Activated effector memory CD4-positive, alpha-beta T cell treated with Interleukin-2 at 50 U/mL for 16 hours (primary cell): ENCODE measurements at regions not wholly inside any gene's neighbourhood (a gene's known extent, or its start where the extent isn't known, plus 50 kb on each side); places are given as distances from the start of the nearest gene placed in this dataset.
A peak's percentile ranks its signal among the peaks of the same experiment; 100 is the strongest.

Experiments used
- DNase-seq: peaks from one replicate; pipeline ENCODE4 v3.0.0-alpha.2; 2020

- no peak for DNase-seq
Observed at GRCh38 chr2:38509947-38510326, 92.8 kb downstream of the HNRNPLL start.

DNA sequence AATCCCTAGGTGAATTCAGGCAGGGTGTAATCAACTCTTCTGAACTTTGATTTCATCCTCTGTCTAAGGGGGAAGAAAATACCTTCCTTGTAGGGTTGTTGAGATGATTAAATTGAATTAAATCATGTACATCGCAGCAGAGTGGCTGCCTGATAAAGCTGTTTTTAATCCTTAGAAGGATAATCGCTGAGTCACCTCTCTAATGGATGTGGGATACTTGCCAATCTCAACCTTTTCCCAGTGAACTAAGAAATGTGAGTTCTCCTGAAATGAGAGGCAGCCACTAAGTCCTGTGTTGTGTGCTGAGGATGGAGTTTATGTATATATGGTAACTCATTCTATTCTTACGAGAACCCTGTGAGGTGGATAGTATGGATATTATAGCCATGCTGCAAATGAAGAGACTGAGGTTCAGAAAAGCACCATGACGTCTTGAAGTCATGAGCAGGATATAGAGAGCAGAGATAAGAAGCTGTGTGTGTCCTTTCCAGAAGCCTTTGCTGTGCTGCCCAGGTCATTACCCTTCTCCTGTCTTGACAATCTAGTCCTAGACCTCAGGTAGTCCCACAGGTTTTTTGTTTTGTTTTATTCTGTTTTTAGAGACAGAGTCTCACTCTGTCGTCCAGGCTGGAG is 93.3 kb downstream of the HNRNPLL start:
- no peak for DNase-seq

- peak; percentile 59 for DNase-seq
Observed at GRCh38 chr2:38508311-38509039, 94.3 kb downstream of the HNRNPLL start.

DNA sequence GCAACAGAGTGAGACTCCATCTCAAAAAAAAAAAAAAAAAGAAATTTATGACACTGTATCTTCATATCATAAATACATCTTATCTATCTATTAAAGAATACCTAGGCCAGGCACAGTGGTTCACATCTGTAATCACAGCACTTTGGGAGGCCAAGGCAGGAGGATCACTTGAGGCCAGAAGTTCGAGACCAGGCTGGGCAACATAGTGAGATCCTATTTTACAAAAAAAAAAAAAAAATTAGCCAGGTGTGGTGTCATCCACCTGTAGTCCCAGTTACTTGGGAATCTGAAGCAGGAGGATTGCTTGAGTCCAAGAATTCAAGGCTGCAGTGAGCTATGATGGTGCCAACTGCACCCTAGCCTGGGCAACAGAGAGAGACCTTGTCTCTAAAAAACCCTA is 95.0 kb downstream of the HNRNPLL start:
- no peak for DNase-seq

DNA sequence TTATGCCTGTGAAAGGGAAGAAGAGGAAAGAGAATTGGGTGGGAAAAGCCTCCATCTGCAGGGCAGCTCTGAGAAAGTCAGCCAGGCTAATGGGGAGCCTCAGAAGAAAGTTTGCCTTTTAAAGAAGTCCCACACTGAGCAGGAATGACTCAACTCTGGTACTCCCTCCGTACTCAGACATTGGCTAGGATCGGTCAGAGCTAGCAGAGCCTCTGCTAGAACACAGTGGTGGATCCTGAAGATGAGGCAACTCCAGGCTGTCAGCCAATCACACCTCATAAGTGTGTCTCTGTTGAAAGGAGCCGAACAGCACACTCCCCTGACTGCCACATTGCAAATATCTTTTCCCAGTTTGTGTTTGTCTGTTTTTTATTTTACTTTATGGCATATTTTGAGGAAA is 96.9 kb downstream of the HNRNPLL start:
- DNase-seq, result no peak

DNA sequence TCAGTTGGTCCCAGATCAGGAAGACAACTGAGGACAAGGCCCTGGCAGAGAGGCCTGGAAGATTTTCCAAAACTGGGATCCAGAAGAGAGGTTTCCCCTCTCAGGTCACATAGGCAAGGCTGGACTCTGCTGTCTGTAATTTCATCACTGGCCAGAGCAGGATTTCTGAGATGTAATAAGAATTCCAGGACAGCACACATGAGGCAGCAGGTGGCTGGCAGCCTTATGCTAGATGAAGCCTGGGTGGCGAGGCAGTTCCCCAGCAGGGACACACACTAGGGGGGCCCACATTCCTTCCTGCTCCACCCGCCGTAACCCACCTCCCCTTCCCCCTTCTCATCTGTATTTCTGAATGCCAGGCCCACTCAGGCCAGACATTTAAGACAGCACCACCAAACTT is 98.6 kb downstream of the HNRNPLL start:
- no peak for DNase-seq

DNA sequence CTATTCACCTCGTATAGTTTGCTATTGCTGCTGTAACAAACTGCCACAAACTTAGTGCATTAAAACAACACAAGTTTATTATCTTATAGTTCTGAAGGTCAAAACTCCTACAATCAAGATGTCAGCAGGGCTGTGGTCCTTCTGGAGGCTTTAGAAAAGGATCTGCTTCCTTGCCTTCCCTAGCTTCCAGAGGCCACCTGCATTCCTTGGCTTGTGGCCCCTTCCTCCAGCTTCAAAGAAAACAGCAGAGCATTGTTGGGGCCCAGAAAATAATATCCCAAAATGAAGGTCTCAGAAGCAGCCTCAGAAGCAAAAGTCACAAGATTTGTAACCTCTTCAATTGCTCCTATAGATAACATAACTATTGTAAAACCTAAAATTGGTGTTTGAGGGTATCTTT is 100.6 kb downstream of the HNRNPLL start:
- no peak for DNase-seq

- no peak for DNase-seq
Observed at GRCh38 chr2:38500283-38500634, 102.5 kb downstream of the HNRNPLL start.

DNA sequence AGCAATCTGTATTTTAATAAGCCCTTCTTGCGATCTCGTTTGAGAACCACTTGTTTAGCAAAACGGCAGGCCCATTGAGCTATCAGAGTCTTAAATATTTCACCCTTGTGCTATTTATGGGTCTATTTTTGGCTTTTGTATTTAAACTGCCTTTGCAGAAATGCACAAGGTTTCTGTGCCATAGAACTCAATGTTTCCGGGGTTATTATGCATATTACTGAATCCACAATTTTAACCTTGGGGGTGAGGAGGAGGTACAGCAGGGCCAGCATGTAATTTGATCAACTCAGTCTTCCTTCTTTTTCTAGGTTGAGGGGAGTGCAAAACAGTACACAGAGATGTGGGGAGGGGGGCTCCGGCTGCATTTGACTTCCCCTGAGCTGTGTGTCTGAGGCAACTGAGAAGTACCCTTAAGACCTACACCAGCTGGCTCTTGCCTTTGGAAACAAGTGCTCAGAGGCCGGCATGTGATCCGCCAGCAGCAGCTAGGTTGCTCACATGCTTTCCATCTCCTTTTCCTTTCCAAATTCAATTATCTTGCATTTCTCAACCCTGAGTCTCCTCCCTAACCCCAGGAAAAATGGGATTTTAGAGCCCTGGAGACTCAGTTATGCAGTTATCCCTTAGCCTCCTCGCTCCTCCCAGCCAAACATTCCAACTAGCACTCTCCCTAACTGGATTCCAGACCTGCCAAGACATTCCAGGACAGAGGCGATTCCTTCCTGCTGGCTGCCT is 103.0 kb downstream of the HNRNPLL start:
- DNase-seq, result no peak

- DNase-seq, result no peak
Observed at GRCh38 chr2:38498045-38498481, 104.7 kb downstream of the HNRNPLL start.

- no peak for DNase-seq
Observed at GRCh38 chr2:38497670-38498037, 105.1 kb downstream of the HNRNPLL start.

DNA sequence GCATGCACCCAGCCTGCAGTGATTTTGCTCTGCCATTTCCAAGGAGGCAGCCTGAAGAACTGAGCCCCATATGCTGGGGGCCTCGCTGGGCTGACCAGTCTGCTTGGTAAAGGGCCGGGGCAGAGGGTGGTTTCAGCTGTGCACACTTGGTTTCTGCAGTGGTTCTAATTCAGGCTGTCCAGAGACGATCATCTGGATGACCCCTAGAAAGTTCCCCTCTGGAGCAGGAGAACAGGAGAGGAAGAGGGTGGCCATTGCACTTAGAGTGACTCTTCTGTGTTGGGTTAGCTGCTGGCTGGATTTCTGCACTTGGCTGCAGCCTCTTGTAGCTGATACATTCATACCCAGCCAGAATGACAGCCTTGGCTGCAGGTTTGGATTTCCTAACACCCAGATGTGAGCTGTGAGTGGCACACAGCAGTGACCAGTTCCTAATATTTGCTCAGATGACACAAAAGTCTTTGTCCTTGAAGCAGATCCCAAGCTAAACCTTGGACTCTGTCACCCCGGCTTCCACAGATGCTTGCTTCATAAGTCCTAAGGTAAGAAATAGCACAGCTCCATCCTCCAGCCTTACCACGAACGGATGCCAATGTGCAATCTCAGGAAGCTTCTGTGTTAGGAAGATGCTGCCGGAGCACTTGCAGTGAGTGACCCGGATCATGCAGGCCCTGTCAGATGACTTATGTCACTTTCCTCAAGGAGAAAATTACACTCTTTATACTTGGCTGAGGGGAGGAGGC is 105.6 kb downstream of the HNRNPLL start:
- DNase-seq, result no peak

- no peak for DNase-seq
Observed at GRCh38 chr2:38495880-38496279, 106.8 kb downstream of the HNRNPLL start.

DNA sequence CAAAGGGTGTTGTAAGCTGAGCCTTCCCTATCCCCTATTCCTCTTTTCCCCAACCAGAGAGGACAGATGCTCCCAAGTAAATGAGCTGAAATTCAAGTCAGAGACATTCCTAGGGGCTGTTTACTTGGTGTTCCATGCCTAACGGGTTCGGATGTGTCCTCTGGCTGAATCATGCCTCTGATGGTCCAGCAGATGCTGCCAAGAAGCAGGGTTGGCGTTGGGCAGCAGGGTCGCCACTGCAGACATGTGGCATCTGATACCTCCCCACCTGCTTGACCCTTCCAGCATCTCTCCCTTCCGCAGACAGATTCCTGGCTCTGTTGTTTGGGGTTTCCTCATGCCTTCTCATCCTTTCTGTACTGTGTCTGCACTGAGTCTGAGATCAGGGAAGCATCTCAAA is 108.3 kb downstream of the HNRNPLL start:
- no peak for DNase-seq

- DNase-seq, result no peak
Observed at GRCh38 chr2:38492042-38492615, 110.6 kb downstream of the HNRNPLL start.

GRCh38 chr2:38491436-38491835 is 111.3 kb downstream of the HNRNPLL start:
- DNase-seq, result no peak

- no peak for DNase-seq
Observed at GRCh38 chr2:38489846-38490245, 112.8 kb upstream of the ATL2 start.

- DNase-seq, result no peak
Observed at GRCh38 chr2:38487852-38488251, 110.8 kb upstream of the ATL2 start.

- no peak for DNase-seq
Observed at GRCh38 chr2:38486213-38487026, 109.3 kb upstream of the ATL2 start.

DNA sequence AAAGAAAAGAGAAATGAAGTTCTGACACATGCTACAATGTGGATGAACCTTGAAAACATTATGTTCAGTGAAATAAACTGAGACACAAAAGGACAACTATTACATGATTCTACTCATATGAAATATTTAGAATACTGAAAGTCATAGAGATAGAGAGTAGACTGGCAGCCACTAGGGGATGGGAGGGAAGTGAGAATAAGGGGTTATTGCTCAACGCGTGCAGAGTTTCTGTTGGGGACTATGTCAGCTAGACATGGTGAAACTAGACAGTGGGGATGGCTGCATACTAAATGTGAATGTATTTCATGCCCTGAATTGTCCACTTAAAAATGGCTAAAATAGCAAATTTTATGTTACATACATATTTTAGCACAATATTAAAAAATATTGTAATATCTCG is 108.7 kb upstream of the ATL2 start:
- no peak for DNase-seq

DNA sequence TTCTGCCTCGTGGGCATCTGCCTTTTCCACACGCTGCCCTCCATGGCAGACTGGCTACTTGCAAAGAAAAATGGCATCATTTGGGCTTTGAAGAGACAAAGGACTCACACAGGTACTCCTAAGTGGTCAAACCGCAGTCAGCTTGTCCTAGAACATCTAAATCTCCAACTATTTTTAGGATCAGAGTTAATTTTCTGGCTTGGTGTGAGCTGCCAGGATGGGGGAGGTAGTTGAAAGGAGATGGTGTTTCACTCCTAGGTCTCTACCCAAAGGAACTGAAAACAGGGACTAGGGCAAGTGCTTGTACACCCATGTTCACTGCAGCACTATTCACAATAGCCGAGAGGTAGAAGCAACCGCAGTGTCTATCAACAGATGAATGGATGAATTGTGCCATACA is 107.9 kb upstream of the ATL2 start:
- no peak for DNase-seq

DNA sequence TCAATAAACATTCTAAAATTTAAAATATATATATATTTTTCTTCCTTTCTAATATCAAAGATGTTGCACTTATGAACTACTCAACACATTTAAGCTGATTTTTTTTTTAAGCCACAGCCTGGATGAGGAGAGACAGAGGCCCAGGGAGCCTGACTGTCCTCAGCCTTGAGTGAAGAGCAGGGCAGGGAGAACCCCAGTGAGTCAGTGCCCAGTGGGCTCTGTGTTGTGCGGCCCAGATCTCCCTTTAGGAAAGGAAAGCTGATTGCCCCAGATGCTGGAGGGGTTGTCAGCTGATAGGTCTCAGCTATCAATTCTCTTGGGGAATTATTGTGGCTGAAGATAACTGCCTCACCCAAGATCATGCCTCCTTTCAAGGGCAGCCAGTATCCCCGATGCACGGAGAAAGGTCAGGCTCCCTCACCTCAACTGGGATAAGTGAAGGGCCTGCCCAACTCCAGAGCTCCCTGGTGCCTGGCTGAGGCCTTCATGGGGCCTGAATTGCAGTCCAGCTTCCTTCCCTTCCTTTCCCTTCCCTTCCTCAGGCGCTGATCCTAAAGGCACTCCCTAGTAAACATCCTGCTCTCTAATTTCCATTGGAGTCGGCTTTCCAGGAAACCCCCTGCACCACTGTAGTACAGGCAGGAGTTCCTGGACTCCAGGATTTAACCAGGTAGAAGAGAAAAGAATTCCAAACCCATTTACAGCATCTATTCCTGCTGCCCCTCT is 106.9 kb upstream of the ATL2 start:
- DNase-seq, result no peak
